ENCODE measurements at regions not wholly inside any gene's neighbourhood (a gene's known extent, or its start where the extent isn't known, plus 50 kb on each side); places are given as distances from the start of the nearest gene placed in this dataset.
"Not testable (repeated sequence)": the region's sequence is repeated elsewhere in the genome, so short reads cannot be mapped to it uniquely, and the experiment has no call there.

DNA sequence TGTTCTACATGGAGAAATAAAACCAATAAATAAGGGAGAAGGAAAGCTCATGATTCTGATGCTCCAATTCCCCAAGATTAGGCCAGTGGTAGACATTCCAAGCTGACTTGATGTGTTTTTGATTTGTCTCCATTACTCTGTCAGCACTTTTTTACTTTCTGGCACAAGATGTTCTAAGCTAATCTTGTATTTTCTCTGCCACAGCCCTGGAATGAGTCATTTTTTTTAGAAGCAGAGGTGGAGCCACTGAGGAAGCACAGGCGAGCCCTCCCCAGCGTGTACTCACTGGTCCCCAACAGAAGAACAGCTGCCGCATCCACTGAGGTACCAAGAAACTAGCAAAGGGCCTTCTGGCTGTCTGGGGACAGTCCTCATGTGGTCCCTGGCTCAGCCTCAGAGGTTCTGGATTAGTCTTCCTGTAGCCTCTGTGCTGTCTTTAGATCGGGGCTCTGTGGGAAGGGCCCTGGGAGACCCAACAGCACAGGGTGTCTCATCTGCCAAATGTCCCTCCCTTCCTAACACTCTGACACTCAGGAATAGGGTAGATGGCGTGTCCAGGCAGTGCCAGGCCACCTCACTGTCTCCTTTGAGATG, 117.9 kb upstream of the ZNF519 start:
- not testable (repeated sequence) for TF ChIP-seq POLR2AphosphoS5 (IDR thresholded peaks at IDR 0.05; ENCODE audit: insufficient read depth, low read depth, low read length); EZH2 (IDR thresholded peaks at IDR 0.05; ENCODE audit: borderline replicate concordance, low read depth, low read length, severe bottlenecking)
- TF ChIP-seq, protein P1, sequence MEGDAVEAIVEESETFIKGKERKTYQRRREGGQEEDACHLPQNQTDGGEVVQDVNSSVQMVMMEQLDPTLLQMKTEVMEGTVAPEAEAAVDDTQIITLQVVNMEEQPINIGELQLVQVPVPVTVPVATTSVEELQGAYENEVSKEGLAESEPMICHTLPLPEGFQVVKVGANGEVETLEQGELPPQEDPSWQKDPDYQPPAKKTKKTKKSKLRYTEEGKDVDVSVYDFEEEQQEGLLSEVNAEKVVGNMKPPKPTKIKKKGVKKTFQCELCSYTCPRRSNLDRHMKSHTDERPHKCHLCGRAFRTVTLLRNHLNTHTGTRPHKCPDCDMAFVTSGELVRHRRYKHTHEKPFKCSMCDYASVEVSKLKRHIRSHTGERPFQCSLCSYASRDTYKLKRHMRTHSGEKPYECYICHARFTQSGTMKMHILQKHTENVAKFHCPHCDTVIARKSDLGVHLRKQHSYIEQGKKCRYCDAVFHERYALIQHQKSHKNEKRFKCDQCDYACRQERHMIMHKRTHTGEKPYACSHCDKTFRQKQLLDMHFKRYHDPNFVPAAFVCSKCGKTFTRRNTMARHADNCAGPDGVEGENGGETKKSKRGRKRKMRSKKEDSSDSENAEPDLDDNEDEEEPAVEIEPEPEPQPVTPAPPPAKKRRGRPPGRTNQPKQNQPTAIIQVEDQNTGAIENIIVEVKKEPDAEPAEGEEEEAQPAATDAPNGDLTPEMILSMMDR (IDR thresholded peaks at IDR 0.05; ENCODE audit: extremely low read depth in 1 of 2, insufficient read depth in 1 of 2, low read depth in 1 of 2, low read length in 2 of 2), result not testable (repeated sequence)

Data from endothelial cell of umbilical vein (primary cell).